Vagina (tissue), 2 donors: ENCODE measurements at regions not wholly inside any gene's neighbourhood (a gene's known extent, or its start where the extent isn't known, plus 50 kb on each side); places are given as distances from the start of the nearest gene placed in this dataset.

Source experiments
- DNase-seq, 2 donors: peaks; one replicate each; pipeline ENCODE4 v3.0.0-alpha.2; 2017; ENCODE audit errors: extremely low spot score in 2 of 2
- H3K27ac ChIP-seq: fragments of 200-600 bp; sonication (generic); one replicate; pipeline ENCODE4 v1.5.1; 2019
- H3K27me3 ChIP-seq: fragments of 200-600 bp; sonication (generic); one replicate; pipeline ENCODE4 v1.5.1; 2019
- H3K36me3 ChIP-seq, 2 donors: fragments of 200-600 bp; sonication (generic); one replicate each; pipeline ENCODE4 v1.5.1; 2017 to 2019
- H3K4me1 ChIP-seq: fragments of 200-600 bp; sonication (generic); one replicate; pipeline ENCODE4 v1.5.1; 2019
- H3K4me3 ChIP-seq, 2 donors: fragments of 200-600 bp; sonication (generic); 1 replicate in 1 of 2; 2 replicates in 1 of 2; pipeline ENCODE4 v1.5.1; 2016 to 2019
- H3K9me3 ChIP-seq: fragments of 200-600 bp; sonication (generic); one replicate; pipeline ENCODE4 v1.5.1; 2019
- POLR2A ChIP-seq, 2 donors: fragments of 450-650 bp; IDR thresholded peaks; one replicate each; pipeline ENCODE4 v1.6.1; 2017; ENCODE audit warnings: antibody characterized with exemption in 2 of 2, mild to moderate bottlenecking in 2 of 2, moderate library complexity in 2 of 2
- POLR2AphosphoS5 ChIP-seq, 2 donors: sonication (generic); formaldehyde crosslinking; IDR thresholded peaks; one replicate each; pipeline ENCODE4 v1.9.0; 2017; ENCODE audit warnings: antibody characterized with exemption in 2 of 2, mild to moderate bottlenecking in 2 of 2, low read depth in 1 of 2; ENCODE audit not compliant: insufficient read depth in 1 of 2
- intact Hi-C: fragments of 100-400 bp; cut with DNase I; formaldehyde crosslinking; loops from one replicate; pipeline ENCODE4 v1.15.1; 2023
- TF ChIP-seq, protein P1 (sequence below), 3 experiments: fragments of 450-650 bp in 2 of 3; fragments of 200-600 bp in 1 of 3; sonication (generic) in 1 of 3; IDR thresholded peaks; one replicate each; pipeline ENCODE4 v1.5.1; 2017 to 2019; ENCODE audit warnings: antibody characterized with exemption in 3 of 3, mild to moderate bottlenecking in 2 of 3, moderate library complexity in 2 of 3

DNA sequence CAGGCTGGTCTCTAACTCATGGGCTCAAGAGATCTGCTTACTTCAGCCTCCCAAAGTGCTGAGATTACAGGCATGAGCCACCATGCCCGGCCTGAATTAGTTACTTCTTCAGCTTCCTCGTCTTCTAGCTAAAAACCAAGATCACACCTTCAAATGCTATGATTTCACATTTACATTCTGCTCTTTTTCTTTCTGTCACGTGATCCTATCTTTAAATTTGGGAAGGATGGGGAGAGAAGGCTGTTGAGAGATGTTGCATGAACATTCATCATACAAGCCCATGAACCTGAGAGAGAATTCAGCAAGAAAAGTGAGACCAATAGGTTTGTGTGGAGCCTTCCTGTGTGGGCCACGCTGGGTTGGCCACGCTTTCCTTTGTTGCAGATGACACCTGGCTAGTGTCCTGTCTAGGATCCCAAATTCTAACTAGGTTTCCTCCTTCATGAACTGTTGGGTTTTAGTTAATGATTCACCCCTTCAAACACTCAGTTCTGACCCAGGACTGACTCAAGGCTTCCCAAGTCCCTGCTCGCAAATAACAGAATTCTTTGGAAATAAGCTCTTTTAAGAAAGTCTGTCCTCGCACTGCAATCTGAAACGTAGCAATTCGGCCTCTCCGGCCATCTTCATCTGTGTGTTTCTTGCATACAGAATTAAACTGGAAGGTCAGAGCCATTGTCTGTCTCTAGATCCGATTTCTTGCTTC, 57.3 kb upstream of the CREB1 start:
- H3K27ac ChIP-seq = no peak overlapping the region
- H3K4me1 ChIP-seq = peaks cover 8% of the 10 kb centered on the region
- TF ChIP-seq, protein P1, sequence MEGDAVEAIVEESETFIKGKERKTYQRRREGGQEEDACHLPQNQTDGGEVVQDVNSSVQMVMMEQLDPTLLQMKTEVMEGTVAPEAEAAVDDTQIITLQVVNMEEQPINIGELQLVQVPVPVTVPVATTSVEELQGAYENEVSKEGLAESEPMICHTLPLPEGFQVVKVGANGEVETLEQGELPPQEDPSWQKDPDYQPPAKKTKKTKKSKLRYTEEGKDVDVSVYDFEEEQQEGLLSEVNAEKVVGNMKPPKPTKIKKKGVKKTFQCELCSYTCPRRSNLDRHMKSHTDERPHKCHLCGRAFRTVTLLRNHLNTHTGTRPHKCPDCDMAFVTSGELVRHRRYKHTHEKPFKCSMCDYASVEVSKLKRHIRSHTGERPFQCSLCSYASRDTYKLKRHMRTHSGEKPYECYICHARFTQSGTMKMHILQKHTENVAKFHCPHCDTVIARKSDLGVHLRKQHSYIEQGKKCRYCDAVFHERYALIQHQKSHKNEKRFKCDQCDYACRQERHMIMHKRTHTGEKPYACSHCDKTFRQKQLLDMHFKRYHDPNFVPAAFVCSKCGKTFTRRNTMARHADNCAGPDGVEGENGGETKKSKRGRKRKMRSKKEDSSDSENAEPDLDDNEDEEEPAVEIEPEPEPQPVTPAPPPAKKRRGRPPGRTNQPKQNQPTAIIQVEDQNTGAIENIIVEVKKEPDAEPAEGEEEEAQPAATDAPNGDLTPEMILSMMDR (IDR thresholded peaks at IDR 0.05) = no peak
- TF ChIP-seq POLR2AphosphoS5 (IDR thresholded peaks at IDR 0.05; ENCODE audit: insufficient read depth in 1 of 2, low read depth in 1 of 2) (no peak), POLR2A (IDR thresholded peaks at IDR 0.05) (no peak)
- no peaks in the 10 kb centered on the region for H3K27me3 ChIP-seq
- DNase-seq = no peak
- no peak overlapping the region for H3K4me3 ChIP-seq
- intact Hi-C loops = loop anchor here (5.0 to 10.0 kb wide), 2 partner anchors 490 to 678 kb away; no protein-coding TSS in a partner anchor
- no peaks in the 10 kb centered on the region for H3K36me3 ChIP-seq
- no peaks in the 10 kb centered on the region for H3K9me3 ChIP-seq

DNA sequence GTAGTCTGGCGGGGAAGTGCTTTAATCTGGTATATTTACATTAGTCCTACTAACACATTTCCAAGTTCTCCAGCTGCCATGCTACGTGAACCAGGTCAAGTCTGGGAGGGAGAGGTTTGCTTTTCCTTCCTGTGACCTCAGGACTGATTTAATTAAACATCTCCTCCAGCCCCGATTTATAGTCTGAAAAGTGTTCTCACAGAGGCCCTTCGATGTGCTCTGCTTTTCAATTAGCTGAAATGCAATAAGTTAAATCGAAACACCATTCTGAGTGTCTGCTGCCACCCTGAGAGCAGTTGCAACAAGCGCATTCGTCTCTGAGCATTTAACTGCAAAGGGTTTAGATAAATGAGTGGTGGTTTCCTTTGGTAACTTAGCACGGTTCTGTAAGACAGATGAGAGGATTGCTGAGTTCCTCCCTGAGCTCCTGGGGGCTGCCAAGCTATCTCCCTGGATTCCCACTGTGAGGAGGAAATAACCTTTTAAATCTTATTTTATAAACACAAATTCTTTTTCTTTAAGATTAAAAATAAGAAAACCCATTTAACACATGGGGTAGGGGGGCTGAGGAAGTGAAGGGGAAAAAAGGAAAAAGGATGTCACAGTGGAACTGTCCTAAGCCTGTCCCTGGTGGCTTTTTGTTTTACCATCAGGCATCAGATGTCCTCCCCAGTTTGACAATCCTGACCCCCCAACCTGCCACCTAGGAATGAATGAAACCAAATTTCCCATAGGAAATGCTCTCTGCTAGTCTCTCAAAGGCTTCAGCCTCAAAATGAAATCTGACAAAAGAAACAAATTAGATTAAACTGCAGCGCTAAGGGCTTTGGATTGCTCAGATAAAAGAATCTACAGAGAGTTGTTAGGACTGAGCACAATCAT, 56.5 kb upstream of the CREB1 start:
- Histone ChIP-seq H3K27me3 (no peaks in the 10 kb centered on the region), H3K27ac (no peak overlapping the region), H3K4me1 (peaks cover 8% of the 10 kb centered on the region), H3K9me3 (no peaks in the 10 kb centered on the region), H3K4me3 (no peak overlapping the region), H3K36me3 (no peaks in the 10 kb centered on the region)
- intact Hi-C loops = loop anchor here (5.0 to 10.0 kb wide), 2 partner anchors 491 to 678 kb away; no protein-coding TSS in a partner anchor
- TF ChIP-seq POLR2AphosphoS5 (IDR thresholded peaks at IDR 0.05; ENCODE audit: insufficient read depth in 1 of 2, low read depth in 1 of 2) = no peak
- TF ChIP-seq, protein P1 (IDR thresholded peaks at IDR 0.05) = peak in 1 of 3 experiments; percentile 38
- no peak for DNase-seq

DNA sequence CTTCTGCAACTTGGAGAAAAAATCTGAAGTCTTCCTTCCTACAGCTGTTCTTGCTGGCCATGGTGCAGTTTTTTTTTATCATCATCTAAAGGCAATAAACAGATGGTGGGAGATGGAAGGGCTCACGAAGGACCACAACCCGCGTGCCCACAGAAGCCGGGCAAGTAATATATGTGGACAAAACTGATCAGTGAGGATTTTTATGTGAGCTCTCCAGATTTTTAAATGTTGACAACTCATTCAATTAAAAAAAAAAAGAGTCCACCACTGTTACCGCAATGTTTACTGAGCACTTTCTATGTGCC, 55.9 kb upstream of the CREB1 start:
- H3K36me3 ChIP-seq = no peaks in the 10 kb centered on the region
- intact Hi-C loops = loop anchor here (5.0 to 10.0 kb wide), 2 partner anchors 492 to 679 kb away; no protein-coding TSS in a partner anchor
- no peaks in the 10 kb centered on the region for H3K27me3 ChIP-seq
- H3K4me1 ChIP-seq = peaks cover 8% of the 10 kb centered on the region
- TF ChIP-seq POLR2A (IDR thresholded peaks at IDR 0.05) (no peak), POLR2AphosphoS5 (IDR thresholded peaks at IDR 0.05; ENCODE audit: insufficient read depth in 1 of 2, low read depth in 1 of 2) (no peak)
- TF ChIP-seq, protein P1 (IDR thresholded peaks at IDR 0.05) = no peak
- DNase-seq = no peak
- H3K4me3 ChIP-seq = no peak overlapping the region
- H3K9me3 ChIP-seq = no peaks in the 10 kb centered on the region
- H3K27ac ChIP-seq = no peak overlapping the region

DNA sequence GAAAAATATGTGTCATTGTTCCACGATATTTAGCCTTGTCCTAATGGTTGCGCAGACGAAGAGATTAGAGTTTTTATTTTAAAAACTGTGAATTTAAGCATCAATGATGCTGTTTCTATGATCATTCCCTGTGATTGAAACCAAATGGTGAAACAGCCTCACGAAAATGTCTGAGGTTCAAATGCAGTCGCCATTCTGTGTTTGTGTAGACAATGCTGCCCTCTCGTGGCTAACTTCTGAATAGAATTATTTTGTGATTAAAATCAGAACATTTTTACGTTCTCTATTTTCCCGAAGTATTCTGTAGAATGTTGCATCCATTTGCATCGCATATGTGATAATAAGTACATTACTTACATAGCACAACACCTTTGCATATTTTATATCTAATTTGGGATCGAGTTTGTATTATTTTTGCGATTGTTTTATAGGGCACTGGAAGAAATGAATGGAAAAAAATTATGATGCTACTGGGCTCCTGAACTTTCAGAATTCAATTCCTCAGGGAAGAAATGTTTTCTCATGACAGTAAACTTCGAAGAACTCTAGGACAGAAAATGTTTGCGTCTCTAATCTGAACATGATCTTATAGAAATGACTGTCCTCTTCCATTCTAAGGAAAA, 54.8 kb upstream of the CREB1 start:
- no peaks in the 10 kb centered on the region for H3K9me3 ChIP-seq
- TF ChIP-seq, protein P1 (IDR thresholded peaks at IDR 0.05) = peak; percentile 80 to 90 (median 82)
- no peak for TF ChIP-seq POLR2A (IDR thresholded peaks at IDR 0.05)
- peak in 1 of 2 donors; percentile 31 for TF ChIP-seq POLR2AphosphoS5 (IDR thresholded peaks at IDR 0.05; ENCODE audit: insufficient read depth in 1 of 2, low read depth in 1 of 2)
- H3K4me3 ChIP-seq = no peak overlapping the region
- peaks cover 8% of the 10 kb centered on the region for H3K4me1 ChIP-seq
- H3K36me3 ChIP-seq = no peaks in the 10 kb centered on the region
- H3K27ac ChIP-seq = no peak overlapping the region
- intact Hi-C loops = loop anchor here (5.0 to 10.0 kb wide), 2 partner anchors 493 to 680 kb away; no protein-coding TSS in a partner anchor
- H3K27me3 ChIP-seq = no peaks in the 10 kb centered on the region
- DNase-seq = no peak
